ENCODE measurements at regions not wholly inside any gene's neighbourhood (a gene's known extent, or its start where the extent isn't known, plus 50 kb on each side); places are given as distances from the start of the nearest gene placed in this dataset.

DNA sequence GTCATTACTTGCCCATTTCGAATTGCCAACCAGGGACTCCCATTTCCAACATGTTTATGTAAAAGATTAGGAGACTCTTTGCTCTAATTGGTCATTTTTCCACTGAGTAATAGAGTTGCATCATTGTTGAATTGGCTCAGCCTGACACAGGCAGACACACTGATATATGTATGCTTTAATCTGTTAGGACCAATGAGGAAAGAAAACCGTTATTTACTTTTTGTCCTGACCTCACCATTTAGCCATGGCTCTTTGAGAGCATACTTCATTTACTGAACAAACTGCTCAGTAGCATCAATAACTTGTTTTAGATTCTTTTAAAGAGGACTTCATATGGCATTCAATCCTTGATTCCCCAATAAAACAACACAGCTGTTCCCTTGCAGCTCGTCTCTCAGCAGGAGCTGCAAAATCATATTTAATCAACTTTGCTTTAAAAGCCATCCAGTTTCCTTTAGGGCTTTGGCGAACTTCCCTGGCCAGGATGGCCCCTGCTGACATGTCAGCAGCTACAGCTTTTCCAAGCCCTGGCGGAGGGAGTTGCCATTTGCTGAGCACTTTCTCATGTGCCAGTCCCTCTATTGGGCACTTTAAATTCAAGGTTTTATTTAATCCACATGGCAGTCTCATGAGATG, 251.5 kb upstream of the TNC start:
- no peak for DNase-seq

- DNase-seq = peak; percentile 60
These were observed 255.2 kb upstream of the TNC start for GRCh38 chr9:115373000-115373709.

DNA sequence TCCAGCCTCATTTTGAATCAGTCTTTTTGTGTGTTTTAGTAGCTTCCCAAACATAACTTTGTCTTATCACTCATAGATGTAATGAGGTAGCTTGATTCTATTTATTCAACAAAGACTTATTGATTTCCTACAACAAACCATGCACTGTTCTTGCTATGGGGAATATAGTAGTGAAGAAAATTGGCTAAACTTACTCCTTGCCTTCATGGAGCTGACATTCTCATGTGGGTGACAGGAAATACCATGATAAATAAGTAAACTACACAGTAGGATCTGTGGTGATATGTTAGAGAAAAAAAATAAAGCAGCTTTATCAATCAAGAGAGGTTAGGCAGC, 255.7 kb upstream of the TNC start:
- no peak for DNase-seq

DNA sequence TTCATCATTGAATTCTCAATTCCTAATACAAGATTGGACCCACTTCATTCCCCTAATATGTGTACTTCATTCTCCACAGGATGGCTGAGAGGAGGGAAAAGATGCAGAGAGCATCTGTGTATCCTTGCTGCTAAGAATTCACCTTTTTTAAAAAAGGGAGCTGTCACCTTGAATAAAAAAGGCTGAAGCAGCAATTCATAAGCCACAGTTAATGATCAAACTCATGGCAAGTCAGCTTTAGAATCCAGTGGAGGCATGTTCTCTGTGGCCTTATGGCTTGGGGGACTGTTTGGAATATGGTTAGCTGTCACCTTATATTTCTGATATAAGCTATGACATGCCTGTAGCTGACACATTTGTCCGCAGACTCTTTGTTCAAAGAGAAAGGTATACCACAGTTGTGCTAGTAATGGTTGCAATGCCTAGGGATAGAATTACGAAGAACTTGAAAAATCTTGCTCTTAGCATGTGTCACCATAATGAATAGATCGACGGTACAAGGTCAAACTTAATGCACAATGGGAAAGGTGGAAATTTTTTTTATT, 256.8 kb upstream of the TNC start:
- no peak for DNase-seq

DNA sequence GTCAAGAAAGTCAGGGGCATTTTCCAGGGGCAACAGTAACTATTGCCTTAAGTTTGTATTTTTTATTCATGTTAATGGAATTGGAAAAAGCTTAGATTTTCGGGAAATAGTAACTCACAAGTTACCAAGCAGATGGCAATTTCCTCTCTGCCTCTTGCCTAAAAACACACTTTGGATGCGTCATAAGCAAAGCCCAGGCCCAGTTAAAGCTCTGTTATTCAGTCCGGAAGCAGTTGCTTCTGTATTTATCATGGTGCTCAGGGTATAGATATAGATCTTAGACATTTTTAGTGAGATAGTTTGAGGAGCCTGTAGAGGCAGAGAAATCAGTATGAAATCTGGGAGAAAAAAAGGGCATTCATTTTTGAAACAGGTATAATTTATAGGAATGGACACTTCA, 260.3 kb upstream of the TNC start:
- DNase-seq = no peak

GRCh38 chr9:115378758-115379157, 260.8 kb upstream of the TNC start:
- no peak for DNase-seq

GRCh38 chr9:115379719-115380118, 261.8 kb upstream of the TNC start:
- no peak for DNase-seq

GRCh38 chr9:115382865-115383264, 264.9 kb upstream of the TNC start:
- no peak for DNase-seq

DNA sequence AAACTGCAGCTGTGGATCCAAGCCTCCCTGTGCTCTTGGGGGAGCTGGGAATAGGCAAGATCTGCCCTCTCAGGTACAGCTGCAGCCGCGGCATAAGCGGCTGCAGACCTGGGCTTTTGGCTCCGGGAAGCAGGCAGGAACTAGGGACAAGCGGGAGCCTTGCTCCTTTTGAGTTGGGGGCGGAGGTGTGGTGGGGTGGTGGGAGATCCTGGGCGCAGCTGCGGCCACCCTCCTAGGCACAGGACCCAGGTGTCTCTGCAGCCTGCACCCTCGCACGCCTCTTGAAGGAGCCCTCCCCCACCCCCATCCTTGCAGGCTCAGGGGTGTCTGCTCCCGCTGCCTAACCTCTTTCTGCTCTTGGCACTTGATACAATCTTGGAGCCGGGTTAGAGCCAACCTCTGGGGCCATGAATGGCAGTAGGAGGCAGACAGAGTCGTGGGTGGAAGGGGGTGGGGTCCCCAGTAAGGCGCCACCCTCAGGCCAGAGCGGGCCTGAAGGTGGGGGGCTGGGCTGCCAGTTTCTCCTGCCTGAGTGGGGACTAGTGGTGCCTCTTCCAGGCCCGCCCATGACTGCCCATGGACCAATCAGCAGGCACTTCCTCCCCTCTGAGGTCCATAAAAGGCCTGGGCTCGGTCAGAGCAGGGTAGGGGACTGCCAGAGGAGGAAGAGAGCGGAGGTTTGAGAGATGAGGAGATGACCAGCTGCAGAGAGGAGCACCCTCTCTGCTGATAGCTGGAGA, 267.6 kb upstream of the TNC start:
- no peak for DNase-seq

GRCh38 chr9:115386963-115387770, 269.2 kb upstream of the TNC start:
- no peak for DNase-seq

GRCh38 chr9:115391168-115391825, 273.3 kb upstream of the TNC start:
- no peak for DNase-seq

GRCh38 chr9:115393976-115394775, 276.2 kb upstream of the TNC start:
- DNase-seq = no peak

GRCh38 chr9:115395511-115396021, 277.6 kb upstream of the TNC start:
- DNase-seq = no peak

DNA sequence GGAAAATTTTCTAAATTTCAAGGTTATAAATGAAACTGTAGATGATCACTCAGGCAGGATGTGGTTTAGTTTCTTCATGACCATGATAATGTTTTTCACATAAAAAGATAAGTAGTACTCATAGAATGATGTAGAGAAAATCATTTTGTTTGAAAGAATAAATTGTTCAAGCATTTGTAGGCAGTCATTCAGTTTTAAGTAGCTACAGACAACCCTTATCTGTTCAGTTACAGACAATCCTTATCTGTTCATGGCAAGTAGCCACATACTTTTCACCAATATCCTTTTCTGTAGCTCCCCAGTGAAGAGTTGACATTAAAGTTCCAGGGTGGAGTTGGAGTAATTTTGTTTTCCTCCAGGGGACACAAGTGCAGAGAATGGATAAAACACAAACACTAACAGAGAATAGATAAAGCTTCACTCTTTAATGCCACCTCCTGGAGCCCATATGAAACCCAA, 278.1 kb upstream of the TNC start:
- no peak for DNase-seq

GRCh38 chr9:115397591-115398312, 279.8 kb upstream of the TNC start:
- DNase-seq = no peak

DNA sequence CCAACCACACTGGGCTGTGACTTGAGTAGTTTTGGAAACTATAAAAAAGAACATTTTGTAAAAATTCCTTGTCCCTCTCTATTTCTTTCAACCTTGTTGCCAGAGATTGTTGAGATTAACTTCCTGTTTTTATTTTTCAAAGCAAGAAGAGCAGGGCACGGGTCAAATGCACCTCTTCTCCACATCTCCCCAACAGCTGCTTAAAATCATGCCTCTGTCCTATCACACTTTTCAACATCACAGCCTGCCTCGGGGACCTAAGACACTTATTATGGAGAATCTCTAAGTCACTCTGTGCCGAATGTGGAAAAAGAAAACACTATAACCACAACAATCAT, 280.3 kb upstream of the TNC start:
- DNase-seq = no peak

DNA sequence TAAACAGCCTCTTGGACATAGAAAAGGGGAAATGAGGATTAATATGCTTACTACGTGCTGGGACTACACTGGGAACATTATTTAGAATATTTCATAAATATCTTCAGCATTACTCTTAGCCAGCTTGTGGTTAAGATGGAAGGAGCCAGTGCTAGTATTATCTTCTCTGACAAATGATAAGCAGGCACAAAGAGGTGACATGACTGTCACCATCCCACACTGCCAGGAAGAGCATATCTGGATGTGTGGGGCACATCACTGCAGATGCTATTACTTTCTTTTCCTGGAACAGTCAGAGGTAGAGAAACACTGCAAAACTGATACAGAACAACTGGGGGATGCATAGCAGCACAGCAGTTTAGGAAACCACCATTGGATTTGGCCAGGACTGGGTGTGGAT, 281.0 kb upstream of the TNC start:
- DNase-seq = no peak

- DNase-seq = no peak
These were observed 282.8 kb upstream of the TNC start for GRCh38 chr9:115400796-115401195.

- DNase-seq = no peak
These were observed 283.9 kb upstream of the TNC start for GRCh38 chr9:115401756-115402327.

GRCh38 chr9:115403753-115404152, 285.8 kb upstream of the TNC start:
- DNase-seq = no peak

All from activated CD4-positive, alpha-beta T cell treated with anti-CD3 and anti-CD28 coated beads, Interleukin-2, Interleukin-6, amounts not matched to agents 100 ng/mL and 50 ng/mL, durations not matched to agents 16 hours and 8 hours (primary cell).